ENCODE measurements at regions not wholly inside any gene's neighbourhood (a gene's known extent, or its start where the extent isn't known, plus 50 kb on each side); places are given as distances from the start of the nearest gene placed in this dataset.

GRCh38 chr3:23062982-23063381, 140.1 kb upstream of the UBE2E2 start:
- TF ChIP-seq CTCF (IDR thresholded peaks at IDR 0.05) (no peak), POLR2A (IDR thresholded peaks at IDR 0.05) (no peak)
